NCI-H82 treated with DMSO at 0.1 percent for 48 hours (cell line): ENCODE measurements at regions not wholly inside any gene's neighbourhood (a gene's known extent, or its start where the extent isn't known, plus 50 kb on each side); places are given as distances from the start of the nearest gene placed in this dataset.
"Not testable (repeated sequence)": the region's sequence is repeated elsewhere in the genome, so short reads cannot be mapped to it uniquely, and the experiment has no call there.

Source experiments
- DNase-seq: peaks from one replicate; lab custom pipeline; 2025; ENCODE audit not compliant: unreplicated experiment; lab: John Stamatoyannopoulos, UW

DNA sequence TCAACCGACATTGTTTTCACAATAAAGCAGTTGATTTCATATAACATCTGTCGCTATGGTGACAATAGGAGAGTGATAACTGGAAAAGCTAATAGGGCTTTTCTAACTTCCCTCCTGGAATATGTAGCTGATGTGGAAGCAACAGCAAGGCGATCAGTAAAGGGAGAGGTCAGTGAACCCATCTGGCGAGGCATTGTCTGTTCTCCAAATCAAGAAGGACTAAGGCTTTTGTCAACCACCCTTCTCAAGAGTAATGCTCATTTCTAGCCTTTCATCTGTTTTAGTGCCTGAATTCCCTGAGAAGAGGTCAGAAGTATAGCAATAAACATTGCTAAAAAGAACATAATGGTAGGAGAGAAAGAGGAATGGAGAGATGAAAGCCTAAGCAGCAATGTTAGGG is 201.3 kb downstream of the AKAP7 start:
- DNase-seq = no peak

DNA sequence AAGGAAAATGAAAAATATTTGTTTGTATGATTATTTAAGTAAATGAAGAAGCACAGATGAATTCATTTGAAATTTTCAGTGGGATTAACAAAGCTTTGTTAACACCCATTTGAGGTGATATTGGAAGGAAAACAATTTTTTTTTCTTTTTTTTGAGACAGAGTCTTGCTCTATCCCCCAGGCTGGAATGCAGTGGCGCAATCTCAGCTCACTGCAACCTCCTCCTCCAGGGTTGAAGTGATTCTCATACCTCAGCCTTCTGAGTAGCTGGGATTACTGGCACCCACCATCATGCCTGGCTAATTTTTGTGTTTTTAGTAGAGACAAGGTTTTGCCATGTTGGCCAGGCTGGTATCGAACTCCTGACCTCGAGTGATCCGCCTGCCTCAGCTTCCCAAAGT is 211.6 kb downstream of the AKAP7 start:
- DNase-seq = not testable (repeated sequence)

DNA sequence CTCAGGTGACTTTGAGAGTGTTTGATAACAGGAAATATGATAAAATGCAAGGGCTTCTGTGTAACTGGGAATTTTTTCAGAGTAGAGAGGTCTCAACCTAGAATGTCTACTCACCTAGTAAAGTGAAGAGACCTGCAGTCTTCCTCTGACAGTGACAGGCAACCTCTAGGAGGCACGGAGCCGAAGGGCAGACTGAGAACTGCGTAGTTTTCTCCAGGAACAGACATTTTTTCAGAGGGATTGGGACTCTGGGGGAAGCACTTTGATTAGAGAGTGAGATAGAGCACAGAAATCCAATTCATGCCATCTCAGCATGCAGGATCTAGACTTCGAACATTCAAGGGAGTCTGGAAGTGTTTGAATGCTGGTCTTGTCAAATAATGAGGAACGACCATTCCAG is 213.3 kb downstream of the AKAP7 start:
- no peak for DNase-seq

DNA sequence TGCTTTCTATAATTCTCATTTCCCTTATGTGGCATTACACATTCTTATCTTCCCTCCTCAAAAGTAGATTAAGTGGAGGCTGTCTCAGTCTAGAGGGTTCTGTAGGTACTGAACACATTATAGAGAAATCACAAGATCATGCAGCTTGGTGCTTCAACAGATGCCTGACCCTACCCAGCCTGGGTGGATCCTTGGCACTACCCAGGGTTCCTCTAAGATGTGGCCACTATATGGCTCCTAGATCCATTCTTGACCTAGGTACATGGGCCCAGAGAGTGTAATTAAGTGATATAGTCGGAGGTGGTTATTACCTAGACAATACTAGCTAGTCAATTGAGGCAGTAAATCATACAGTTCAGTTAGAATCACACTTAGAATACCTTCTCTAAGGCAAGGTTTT is 213.9 kb downstream of the AKAP7 start:
- no peak for DNase-seq

DNA sequence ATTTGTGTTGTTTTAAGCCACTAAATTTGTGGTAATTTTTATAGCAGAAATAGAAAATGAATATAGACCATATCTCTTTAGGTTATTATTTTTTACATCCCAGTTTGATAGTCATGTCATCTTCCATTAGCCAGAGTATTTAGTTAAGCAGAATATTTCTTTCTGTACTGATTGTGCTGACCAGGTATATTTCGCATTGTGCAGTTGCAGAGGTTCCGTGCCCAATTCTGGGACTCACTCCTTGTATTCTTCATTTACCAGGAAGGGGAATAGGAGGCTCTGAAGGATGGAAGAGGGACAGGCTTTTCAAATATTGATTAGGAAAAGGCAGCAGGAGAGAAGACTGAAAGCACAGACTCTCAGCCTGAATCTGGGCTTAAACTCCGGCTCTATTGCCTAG is 217.8 kb downstream of the AKAP7 start:
- DNase-seq = no peak

DNA sequence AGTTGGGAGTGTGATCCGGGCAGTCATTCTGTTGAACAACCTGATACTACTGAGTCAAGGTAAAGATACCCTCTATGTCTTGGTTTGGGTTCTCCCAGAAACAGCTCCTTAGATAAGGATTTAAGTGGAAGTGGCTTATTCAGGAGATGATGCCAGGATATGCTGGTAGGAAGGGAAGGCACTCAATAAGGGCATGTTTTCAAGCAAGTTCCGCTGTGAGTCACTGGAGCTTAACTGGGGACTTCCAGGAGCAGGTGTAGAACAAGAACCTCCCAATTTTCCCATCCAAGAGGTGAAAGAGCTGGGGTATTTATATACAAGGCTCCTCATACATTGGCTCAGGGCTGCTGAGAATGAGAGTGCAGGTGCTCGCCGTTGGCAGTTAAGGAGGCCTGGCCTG is 218.6 kb downstream of the AKAP7 start:
- no peak for DNase-seq

DNA sequence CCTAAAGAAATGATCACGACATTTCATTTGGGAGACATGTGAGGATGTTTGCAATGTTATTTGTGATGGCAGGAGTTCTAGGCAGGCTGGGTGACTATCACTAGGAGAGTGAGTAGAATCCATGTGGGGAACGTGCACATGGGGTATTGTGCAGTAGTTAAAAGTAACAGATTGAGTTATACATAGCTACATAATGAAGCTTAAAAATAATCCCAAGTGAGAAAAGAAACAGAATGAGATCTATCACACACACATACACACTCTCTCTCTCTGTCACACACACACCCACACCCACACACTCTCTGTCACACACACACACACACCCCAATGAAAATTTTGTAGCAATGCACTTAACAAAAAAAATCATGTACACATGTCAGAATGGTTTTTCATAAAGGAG is 218.7 kb upstream of the ARG1 start:
- no peak for DNase-seq

DNA sequence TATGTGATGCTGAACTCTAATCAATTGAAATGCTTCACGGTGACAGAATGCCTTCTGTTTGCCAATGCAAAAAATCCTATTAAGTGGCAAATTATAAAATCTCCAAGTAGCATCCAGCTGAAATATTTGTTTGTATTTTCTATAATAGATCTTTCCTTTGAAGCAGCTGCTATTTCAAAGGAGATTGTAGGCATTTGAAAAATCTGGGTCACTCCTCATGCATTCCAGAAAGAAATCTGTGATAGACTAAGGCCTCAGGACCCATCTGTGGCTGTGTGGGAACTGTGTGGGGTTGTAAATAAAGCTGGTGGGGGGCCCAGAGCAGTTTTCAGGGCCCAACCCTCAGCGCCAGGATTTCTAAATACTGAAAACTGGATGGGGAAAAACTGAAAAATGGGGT is 216.9 kb upstream of the ARG1 start:
- no peak for DNase-seq

DNA sequence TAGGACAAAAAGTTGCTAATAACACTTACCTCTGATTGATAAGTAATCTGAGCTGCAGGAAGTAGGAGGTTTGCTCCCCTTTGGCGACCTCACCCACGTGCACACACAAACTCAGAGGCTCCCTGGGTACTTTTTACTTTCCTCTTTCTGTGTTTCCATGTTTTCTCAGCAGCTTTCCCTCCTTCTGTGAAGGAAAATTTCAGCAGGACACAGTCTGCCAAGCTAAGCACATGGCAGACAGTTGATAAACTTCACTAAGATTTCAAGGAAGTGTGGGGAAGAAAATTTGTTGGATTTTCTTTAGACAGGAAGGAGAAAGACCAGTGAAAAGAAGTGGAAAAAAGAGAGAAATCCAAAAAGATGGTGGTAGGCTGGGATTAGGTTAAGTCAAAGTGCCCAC is 215.5 kb upstream of the ARG1 start:
- DNase-seq = no peak

DNA sequence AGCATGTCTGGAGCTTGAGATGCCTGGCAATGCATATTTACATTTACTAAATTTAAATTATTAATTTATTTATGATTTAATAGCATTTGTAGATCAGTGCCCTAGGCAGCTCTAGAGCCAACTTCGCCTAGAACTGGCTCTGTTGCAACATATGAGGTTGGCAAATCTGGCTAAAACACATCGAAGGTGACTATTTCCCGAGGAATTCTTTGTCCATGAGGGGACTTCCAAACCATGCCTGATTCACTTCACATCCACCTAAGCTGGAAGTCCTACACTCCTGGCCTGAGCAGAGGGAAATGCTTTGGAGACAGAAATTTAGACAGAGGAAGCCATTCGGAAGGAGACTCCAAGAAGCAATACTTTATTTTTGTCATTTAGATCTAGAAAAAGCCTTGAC is 211.0 kb upstream of the ARG1 start:
- DNase-seq = no peak

DNA sequence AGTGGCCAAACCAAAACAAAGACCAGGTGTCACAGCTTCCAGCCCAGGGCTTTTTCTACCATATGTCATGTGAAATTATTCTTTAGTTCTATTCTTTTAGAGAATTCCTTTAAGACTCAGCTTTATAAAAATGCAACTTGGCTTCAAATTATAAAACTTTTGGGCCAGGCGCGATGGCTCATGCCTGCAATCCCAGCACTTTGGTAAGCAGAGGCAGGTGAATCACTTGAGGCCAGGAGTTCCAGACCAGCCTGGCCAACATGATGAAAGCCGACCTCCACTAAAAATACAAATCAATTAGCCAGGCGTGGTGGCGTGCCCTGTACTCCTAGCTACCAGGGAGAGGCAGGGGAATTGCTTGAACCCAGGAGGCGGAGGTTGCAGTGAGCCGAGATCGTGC is 210.3 kb upstream of the ARG1 start:
- no peak for DNase-seq

DNA sequence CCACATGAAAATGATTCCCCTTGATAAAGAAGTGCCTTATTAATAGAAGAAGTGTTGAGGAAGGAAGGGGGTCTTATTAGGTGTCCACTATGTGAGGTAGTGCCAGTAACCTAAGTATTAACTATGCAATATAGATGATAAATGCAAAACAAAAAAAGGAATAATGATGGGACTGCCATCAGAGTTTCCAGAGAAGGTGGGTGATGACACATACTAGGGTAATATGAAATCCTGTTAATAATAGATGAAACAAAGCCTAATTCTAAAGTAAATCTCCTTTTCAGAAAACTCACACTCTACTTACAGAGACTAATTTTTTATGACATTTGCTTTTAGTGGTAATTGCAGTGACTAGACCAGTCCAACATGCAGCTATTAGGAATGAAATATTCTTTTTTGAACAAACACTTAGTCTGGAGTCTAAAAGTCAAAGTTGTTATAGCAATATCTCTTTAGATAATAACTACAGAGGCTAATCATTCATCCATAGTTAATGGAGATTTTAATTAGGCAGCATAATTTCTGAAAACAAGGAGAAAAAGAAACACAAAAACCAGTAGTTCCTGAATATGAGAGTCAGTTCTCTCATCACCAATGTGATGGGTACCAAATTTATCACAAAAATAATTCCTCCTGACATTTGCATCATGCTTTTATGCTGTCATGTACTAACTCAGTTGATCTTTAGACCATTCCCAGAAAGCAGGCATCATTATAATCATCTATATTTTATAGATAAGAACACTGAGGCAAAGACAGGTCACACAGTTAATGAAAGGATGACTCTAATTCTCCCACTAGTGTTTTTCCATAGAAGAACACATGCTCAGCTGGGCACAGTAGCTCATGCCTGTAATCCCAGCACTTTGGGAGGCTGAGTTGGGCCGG is 208.8 kb upstream of the ARG1 start:
- no peak for DNase-seq

DNA sequence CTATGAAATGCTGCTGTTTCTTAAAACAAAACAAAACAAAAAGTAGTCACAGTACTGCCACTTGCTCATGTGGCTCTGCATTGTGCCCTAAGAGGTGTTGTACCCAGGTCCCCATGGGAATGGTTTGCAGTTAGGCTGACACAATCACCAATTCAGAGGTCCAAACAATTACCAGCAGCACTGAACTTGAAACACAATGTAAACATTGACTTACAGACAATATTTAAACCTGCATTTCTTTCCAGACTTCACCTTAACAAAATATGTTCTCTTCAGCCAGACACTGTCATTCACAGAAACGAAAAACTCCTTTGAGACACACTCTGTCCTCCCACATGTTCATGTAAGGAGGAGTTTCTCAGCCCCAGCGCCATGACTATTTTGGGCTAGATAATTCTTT is 206.8 kb upstream of the ARG1 start:
- no peak for DNase-seq

DNA sequence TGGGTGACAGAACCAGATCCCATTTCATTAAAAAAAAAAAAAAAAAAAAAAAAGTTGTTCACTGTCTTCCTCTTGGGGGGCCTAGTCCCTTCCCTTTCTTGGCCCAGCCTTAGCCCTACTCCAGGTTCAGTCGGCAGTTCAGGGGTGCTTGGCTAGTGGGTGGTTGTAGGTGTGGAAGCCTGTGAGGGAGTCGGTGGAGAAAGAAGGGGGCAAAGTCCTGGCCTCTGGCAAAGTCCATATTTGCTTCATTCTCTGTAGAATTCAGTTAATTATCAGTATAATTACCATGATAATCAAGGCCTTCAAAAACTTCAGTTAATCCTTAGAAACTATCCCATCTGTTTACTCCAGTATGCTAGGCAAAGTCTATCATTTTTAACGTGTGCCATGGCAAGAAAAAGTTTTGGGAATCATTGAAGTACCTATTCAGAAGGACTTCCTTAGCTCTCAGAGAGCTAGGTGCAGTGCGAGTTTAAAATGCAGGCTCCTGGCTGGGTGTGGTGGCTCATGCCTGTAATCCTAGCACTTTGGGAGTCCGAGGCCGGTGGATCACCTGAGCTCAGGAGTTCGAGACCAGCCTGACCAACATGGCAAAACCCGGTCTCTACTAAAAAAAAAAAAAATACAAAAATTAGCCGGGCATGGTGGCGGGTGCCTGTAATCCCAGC is 205.7 kb upstream of the ARG1 start:
- no peak for DNase-seq

DNA sequence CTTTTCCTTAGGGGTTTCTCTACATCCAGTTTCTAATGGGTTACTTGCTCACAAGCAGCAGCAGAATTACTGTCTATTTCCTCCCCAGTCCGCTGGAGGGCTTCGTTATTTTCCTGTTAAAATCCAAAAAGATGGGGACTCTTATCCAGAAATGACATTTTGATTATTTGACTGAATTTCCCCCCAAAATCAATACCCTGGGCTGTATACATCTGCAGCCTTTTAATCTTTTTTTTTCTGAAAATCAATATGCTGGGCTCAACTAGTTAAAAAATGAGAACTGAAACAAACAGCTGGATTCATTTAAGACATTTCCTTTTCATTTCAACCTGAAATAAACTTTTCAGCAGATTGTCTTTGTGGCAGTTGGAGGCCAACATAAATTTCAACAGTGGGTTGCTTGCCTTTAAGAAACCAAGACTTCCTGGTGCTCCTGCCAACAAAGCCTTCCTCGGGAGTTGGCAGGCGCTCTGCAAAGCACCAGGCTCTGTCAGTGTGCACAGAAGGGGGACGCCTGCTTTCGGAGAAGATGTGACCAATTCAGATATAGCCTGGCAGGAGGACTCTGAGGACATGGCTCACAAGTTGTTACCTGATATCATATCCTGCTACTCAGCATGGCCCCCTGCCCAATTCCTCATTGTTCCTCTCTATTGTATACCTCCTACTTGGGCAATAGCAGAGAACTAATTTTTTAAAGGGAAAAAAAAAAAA is 204.7 kb upstream of the ARG1 start:
- no peak for DNase-seq

DNA sequence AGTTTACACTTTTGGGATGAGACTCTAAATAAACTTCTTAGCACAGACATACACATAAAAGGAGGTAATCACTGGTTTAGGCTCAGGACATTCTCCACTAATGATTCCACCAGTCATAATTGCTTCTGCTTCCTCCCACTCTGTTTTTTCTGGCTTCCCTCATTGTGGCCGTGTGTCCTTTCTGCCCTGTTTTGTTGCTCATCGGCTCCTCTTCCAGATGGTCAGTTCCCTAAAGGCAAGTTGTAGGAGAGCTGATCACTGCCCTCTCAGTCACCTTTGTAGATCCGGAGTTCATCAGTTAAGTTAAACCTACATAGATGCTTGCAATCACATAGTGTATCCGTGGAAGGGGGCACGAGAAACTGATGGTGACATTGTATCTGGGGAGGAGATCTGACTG is 200.5 kb upstream of the ARG1 start:
- DNase-seq = no peak

DNA sequence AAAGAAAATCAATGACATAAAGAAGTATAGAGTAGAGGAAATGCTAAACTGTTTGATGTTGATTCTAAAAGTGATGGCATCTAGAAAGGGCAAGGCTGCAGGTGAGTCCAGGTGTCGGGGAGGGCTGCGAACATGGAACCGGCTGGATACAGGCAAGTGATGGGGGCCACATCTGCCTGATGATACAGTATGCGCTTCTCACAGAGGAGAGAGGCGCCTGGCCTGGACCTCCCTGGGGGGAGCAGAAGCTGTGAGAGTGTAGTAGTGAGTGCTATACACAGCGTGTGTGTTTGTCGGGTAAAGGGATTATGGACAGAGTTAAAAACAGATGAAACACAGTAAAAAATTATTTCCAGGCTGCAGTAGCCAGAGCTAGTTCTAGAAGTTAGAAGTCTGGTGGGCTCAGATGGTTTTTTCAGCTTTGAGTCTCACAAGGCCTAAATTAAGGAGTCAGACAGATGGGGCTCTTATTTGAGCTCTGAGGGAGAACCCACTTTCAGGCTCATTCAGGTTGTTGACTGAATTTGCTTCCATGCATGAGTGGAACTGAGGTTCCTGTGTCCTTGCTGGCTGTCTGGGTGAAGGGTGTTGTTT is 195.8 kb upstream of the ARG1 start:
- DNase-seq = no peak

DNA sequence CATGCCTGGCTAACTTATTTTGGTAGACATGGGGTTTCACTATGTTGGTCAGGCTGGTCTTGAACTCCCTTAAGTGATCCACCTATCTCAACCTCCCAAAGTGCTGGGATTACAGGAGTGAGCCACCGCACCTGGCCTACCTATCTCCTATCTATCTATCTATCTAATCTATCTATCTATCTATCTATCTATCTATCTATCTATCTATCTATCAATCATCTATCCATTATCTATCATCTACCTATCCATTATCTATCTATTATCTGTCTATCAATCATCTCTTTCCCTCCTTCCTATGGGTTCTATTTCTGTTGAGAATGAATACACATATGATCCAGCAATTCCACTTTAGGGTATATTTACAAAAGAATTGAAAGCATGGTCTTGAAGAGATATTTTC is 194.2 kb upstream of the ARG1 start:
- DNase-seq = no peak

DNA sequence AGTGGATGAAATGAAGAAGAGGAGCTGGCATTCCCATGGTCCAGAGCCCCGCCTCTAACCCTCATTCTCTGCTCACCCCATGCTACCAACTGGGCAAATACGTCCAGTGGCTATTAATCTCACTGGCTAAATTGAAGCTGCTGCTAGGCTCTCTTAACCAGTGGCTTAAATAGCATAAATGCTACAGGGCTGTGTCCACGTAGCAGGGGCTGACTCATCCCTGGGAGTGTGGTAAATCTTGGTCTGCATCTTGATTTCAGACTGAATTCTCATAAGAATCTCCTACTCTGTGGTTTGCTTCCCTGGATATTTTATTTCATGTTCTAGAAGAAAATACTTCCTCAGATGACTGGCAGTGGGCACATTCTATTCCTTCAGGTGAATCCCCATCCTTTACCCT is 193.1 kb upstream of the ARG1 start:
- DNase-seq = no peak

DNA sequence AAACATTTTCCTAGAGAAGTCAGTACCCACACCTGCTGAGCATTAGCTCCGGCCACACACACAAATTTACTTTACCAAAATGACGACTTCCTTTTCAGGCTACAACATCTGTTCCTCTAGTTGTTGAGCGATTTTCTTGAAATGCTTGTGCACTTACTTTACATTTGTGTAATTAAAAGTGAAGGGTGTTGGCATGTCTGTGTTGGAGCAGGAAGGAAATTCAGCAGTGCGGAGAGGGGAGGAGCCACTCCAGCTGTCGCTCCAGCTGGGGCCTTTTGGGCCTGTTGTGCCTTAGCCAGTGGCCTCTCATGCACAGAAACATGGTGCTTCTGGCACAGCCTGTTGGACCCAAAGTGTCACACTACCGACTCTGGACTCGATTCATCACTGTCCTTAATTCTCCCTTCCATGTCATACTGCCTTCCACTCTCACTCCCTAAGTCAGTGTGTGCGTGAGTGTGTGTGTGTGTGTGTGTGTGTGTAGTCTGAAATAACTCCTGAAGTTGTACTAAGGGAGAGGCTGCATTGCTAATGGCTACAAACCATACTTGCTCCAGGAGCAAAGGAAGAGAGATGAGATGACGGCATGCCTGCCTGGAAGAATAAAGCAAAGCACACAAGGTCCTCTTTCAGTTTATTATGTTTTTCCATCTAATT is 191.8 kb upstream of the ARG1 start:
- no peak for DNase-seq

DNA sequence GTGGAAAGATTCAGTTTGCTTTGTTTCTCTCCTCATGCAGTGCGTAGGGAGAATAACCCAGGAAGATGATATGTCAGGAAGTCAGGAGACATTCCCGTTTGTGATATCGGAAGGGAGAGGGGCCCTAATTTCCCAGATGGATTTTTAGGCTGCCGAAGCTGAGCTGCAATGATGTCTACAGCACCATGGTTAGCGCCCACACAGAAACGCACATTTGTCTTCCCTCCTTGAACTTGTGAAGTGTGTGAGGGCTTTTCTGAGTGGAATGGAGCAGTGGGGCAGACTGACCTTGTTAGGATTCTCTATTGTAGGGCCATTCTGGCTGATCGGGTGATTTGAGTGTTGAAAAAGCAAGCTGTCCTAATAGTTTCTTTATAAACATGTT is 191.3 kb upstream of the ARG1 start:
- DNase-seq = no peak
